Stimulated activated CD4-positive, alpha-beta T cell treated with anti-CD3 and anti-CD28 coated beads, Interleukin-15, amount 100 ng/mL, for 48 hours (primary cell): ENCODE measurements at regions not wholly inside any gene's neighbourhood (a gene's known extent, or its start where the extent isn't known, plus 50 kb on each side); places are given as distances from the start of the nearest gene placed in this dataset.
"Not testable (repeated sequence)": the region's sequence is repeated elsewhere in the genome, so short reads cannot be mapped to it uniquely, and the experiment has no call there.

Experiments
- DNase-seq, 2 donors: peaks; one replicate each; pipeline ENCODE4 v3.0.0-alpha.2; 2020; ENCODE audit warnings: low read depth in 2 of 2

GRCh38 chr9:42325561-42325960, 142.1 kb downstream of the SPATA31A6 start:
- DNase-seq, result not testable (repeated sequence)

- not testable (repeated sequence) for DNase-seq
These were observed 143.0 kb downstream of the SPATA31A6 start for GRCh38 chr9:42326482-42326881.

DNA sequence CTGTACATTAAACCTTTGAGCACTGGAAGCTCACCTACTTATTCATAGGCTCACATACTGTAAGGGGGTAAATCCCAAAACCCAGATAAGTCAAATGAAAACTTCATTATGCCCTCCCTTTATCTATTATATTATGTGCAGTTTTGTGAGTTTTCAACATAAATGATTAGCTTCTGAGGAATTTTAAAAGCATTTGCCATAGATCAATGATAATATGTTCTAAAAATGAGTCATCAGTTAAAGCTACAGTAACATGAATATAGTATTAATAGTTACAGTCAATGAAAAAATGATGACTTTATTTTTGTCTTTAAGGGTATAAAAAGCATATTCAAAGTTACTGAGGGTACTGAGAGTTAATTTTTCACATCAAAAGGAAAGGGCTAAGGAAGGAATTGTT, 151.9 kb downstream of the SPATA31A6 start:
- DNase-seq, result not testable (repeated sequence)

- not testable (repeated sequence) for DNase-seq
These were observed 152.7 kb downstream of the SPATA31A6 start for GRCh38 chr9:42335984-42336657.

GRCh38 chr9:42338275-42338674, 154.8 kb downstream of the SPATA31A6 start:
- not testable (repeated sequence) for DNase-seq

GRCh38 chr9:42339671-42340434, 156.4 kb downstream of the SPATA31A6 start:
- DNase-seq, result not testable (repeated sequence)

- DNase-seq, result not testable (repeated sequence)
These were observed 156.9 kb downstream of the SPATA31A6 start for GRCh38 chr9:42340435-42340723.

DNA sequence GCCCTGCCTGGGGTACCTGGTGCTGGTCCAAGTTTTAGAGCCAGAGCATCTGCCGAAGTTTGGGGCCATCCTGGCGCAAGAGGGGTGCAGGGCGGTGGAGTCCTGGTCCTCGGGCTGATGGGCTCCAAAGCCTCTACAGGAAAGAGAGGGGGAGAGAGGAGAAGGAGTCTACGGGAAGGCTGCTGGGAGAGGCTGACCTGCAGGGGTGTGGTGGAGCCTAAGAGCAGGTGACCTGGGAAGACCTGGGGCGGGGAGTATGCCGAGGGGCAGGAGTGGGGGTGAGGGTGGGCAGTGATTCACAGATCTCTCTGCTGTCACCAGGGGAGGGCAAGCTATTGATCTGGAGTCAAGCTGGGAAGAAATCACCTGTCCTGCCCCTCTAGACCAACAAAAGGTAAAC, 158.4 kb downstream of the SPATA31A6 start:
- DNase-seq, result not testable (repeated sequence)

DNA sequence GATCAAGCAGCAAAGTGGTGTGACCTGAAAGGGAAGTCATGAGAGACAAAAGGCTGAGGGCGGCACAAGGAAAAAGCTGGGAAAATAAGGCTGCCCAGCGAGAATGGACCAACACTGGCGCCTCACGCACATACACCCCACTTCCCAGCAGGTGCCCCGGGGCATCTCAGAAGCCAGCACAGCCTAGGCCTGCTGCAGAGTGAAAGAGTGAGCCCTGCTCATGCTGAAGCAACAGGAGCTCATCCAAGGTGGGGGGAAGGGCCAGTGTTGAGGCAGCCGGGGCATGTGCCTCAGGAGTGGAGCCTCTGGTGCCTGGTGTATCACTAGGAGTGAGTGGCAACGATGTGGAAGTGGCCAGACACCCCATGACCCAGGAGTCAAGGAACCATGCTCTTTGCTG, 158.8 kb downstream of the SPATA31A6 start:
- not testable (repeated sequence) for DNase-seq

DNA sequence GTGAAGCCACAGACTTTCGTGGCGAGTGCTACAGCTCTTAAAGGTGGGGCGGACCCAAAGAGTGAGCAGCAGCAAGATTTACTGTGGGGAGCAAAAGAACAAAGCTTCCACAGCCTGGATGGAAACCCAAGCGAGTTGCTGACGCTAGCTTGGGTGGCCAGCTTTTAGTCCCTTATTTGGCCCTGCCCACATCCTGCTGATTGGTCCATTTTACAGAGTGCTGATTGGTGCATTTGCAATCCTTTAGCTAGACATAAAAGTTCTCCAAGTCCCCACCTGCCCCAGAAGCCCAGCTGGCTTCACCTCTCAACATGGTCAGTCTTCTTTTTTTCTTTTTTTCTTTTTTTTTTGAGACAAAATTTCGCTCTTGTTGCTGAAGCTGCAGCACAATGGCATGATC, 161.0 kb downstream of the SPATA31A6 start:
- DNase-seq, result not testable (repeated sequence)

DNA sequence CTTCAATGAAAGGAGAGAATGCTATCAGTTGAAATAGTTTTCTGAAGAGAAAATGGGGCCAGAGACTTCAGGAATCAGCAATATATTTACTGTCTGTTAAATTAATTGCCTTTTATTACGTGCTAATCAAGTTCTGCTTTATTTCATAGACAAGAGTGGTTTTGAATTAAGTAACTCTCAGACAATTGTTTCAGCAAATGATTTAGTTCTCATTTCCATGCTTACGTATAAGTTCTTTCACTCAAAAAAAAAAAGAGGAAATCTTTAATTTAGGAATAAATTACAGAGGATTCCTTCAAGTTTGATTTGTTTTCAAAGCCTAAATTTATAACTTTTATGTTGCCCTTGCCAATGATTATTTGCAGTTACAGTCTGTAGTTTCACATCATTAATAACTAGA, 163.5 kb downstream of the SPATA31A6 start:
- DNase-seq, result not testable (repeated sequence)

DNA sequence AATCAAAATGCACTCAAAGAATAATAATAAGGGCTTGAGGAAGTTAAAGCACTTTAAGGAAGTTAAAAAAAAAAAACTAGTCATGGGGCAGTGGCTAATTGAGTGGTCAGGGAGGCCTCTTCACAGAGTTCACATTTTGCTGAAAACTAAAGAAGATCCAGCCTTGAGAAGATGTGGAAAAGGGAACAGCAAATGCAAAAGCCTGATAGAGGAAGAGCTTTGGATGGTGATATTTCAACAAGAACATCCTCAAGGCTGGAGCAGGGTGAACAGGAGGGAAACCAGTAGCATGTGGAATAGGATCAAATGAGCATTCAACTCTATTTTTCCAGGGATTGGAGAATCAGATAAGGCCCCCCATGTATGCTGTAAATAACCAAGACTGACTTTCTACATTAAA, 165.7 kb downstream of the SPATA31A6 start:
- DNase-seq, result not testable (repeated sequence)

GRCh38 chr9:42350412-42350811, 167.0 kb downstream of the SPATA31A6 start:
- DNase-seq, result not testable (repeated sequence)

DNA sequence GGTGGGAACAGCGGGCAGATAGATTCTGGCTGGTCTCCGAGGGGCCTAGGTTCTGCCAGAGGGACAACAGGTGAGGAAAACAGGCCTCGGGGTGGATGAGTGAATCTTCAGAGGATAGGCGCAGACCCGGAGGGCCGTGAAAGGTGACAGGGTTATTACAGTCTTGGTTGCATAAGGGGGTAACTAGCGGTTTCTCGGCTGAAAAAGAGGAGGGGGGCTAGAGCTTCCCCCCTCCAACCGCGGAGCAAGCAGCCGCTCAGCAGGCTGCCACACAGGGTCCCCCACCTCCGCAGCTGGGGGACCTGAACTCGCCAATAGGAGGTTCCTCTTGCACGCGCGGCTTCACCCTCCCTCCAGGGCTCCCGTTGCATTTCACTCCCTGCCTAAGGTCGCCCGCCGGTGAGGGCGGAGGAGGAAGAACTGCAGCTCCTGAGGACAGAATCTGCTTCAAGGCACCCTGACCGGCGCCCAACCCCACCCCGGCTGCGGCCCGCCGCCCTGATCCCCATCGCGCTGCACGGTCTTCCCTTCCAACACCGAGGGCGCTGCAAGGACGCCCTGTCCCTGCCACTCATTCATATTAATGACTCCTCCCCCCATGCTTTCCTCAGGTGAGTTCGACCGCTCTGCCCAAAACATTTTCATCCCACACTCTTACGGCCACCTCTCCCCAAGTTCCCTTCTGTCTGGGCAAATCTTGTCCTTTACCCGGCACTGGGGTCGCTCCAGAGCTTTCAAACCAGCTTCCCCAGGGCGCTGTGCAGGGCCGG, 174.3 kb downstream of the SPATA31A6 start:
- not testable (repeated sequence) for DNase-seq

- not testable (repeated sequence) for DNase-seq
These were observed 175.3 kb downstream of the SPATA31A6 start for GRCh38 chr9:42358626-42359247.

DNA sequence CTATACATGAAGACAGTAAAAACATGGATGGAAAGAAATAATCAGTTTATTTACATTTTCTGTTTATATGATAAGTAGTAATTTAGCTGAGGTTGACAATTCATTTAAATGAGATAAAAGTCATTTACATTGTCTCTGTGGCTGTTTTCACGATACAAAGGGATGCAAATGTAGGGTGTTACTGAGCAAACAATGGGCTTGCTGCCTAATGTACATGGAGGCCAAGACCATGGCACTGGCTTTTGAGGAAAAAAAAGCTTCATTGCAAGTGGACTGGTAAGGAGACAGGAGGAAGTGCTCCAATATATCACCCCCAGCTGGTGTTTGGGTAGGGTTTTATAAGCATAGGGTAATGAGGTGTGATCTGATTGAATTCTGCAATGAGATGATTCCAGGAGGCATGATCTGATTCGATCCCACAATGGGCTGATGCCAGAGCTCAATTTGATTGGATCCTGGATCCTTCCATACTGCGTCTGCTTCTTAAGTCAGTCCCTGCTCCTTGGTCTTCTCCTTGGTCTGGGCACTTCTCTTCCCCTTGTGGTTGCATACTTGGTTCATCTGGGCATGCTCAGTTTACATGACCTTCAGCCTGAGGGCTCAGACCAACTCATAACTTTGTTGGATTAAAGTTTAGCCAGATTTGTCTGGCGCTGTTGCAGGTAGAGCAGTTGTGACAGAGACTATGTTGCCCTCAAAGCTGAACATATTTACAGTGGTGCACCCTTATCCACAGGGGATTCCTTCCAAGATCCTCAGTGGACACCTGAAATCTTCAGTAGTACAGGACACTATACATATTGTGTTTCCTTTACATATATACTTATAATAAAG, 181.2 kb downstream of the SPATA31A6 start:
- DNase-seq, result not testable (repeated sequence)

- not testable (repeated sequence) for DNase-seq
These were observed 181.9 kb downstream of the SPATA31A6 start for GRCh38 chr9:42365244-42365945.

GRCh38 chr9:42368279-42368881, 184.9 kb downstream of the SPATA31A6 start:
- not testable (repeated sequence) for DNase-seq

DNA sequence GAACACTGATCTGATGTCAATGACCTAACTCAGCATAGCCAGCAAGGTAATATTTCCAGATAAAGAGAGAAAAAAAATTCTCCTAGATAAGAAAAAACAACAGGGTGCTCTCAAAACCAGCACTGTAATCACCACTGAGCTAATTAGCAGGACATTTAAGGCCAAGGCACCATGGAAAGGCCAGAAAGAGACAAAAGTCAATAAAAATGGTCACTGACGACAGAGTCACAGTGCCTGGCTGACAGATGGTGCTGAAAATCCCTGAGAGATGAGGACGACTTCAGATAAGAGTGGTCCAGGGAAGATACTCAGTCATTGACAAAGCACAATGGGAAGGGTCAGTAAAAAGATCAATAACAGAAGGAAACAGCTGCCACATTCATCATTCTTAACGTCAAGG, 186.7 kb downstream of the SPATA31A6 start:
- not testable (repeated sequence) for DNase-seq

- DNase-seq, result not testable (repeated sequence)
These were observed 188.0 kb downstream of the SPATA31A6 start for GRCh38 chr9:42371417-42371816.
